ENCODE measurements at regions not wholly inside any gene's neighbourhood (a gene's known extent, or its start where the extent isn't known, plus 50 kb on each side); places are given as distances from the start of the nearest gene placed in this dataset.

GRCh38 chr12:89024580-89024979 lies 327.7 kb downstream of the DUSP6 start:
- no peak for TF ChIP-seq POLR2A (IDR thresholded peaks at IDR 0.05; ENCODE audit: low read length)
- TF ChIP-seq GATA1 (IDR thresholded peaks at IDR 0.05; ENCODE audit: low read depth, low read length): no peak
